Left renal cortex interstitium (tissue), 4 donors: ENCODE measurements at regions not wholly inside any gene's neighbourhood (a gene's known extent, or its start where the extent isn't known, plus 50 kb on each side); places are given as distances from the start of the nearest gene placed in this dataset.

Experiments
- DNase-seq, 4 donors: peaks; one replicate each; pipeline ENCODE4 v3.0.0-alpha.2; 2013; ENCODE audit warnings: low read depth in 4 of 4, low spot score in 2 of 4, missing footprints in 1 of 4

- DNase-seq, result no peak
Observed at GRCh38 chr14:34075042-34075744, 124.3 kb upstream of the EGLN3 start.

GRCh38 chr14:34072921-34073320 lies 122.0 kb upstream of the EGLN3 start:
- no peak for DNase-seq

GRCh38 chr14:34072401-34072800 lies 121.5 kb upstream of the EGLN3 start:
- DNase-seq, result no peak

- no peak for DNase-seq
Observed at GRCh38 chr14:34070917-34071407, 120.1 kb upstream of the EGLN3 start.

GRCh38 chr14:34069854-34070582 lies 119.1 kb upstream of the EGLN3 start:
- no peak for DNase-seq

GRCh38 chr14:34067587-34067986 lies 116.7 kb upstream of the EGLN3 start:
- no peak for DNase-seq

GRCh38 chr14:34065690-34066391 lies 115.0 kb upstream of the EGLN3 start:
- DNase-seq, result no peak

- DNase-seq, result no peak
Observed at GRCh38 chr14:34065236-34065635, 114.4 kb upstream of the EGLN3 start.

GRCh38 chr14:34064349-34064748 lies 113.5 kb upstream of the EGLN3 start:
- no peak for DNase-seq

GRCh38 chr14:34063470-34064164 lies 112.7 kb upstream of the EGLN3 start:
- DNase-seq, result no peak

- no peak for DNase-seq
Observed at GRCh38 chr14:34063042-34063441, 112.2 kb upstream of the EGLN3 start.

GRCh38 chr14:34062353-34062973 lies 111.6 kb upstream of the EGLN3 start:
- no peak for DNase-seq

GRCh38 chr14:34060651-34060999 lies 109.8 kb upstream of the EGLN3 start:
- no peak for DNase-seq

GRCh38 chr14:34059925-34060650 lies 109.2 kb upstream of the EGLN3 start:
- peak in 2 of 4 donors; percentile 32 to 67 for DNase-seq

GRCh38 chr14:34059037-34059924 lies 108.4 kb upstream of the EGLN3 start:
- no peak for DNase-seq

GRCh38 chr14:34058510-34058909 lies 107.6 kb upstream of the EGLN3 start:
- DNase-seq, result no peak

- DNase-seq, result no peak
Observed at GRCh38 chr14:34056046-34056445, 105.2 kb upstream of the EGLN3 start.

- DNase-seq, result no peak
Observed at GRCh38 chr14:34055157-34055950, 104.5 kb upstream of the EGLN3 start.
